GM21619 (cell line): ENCODE measurements at regions not wholly inside any gene's neighbourhood (a gene's known extent, or its start where the extent isn't known, plus 50 kb on each side); places are given as distances from the start of the nearest gene placed in this dataset.

Source experiments
- ATAC-seq: cut with Tn5 transposase; IDR thresholded peaks from one replicate; pipeline ENCODE4 v1.9.1; 2021; ENCODE audit not compliant: unreplicated experiment

GRCh38 chr11:112634551-112634950, 326.7 kb upstream of the NCAM1 start:
- ATAC-seq, result no peak

DNA sequence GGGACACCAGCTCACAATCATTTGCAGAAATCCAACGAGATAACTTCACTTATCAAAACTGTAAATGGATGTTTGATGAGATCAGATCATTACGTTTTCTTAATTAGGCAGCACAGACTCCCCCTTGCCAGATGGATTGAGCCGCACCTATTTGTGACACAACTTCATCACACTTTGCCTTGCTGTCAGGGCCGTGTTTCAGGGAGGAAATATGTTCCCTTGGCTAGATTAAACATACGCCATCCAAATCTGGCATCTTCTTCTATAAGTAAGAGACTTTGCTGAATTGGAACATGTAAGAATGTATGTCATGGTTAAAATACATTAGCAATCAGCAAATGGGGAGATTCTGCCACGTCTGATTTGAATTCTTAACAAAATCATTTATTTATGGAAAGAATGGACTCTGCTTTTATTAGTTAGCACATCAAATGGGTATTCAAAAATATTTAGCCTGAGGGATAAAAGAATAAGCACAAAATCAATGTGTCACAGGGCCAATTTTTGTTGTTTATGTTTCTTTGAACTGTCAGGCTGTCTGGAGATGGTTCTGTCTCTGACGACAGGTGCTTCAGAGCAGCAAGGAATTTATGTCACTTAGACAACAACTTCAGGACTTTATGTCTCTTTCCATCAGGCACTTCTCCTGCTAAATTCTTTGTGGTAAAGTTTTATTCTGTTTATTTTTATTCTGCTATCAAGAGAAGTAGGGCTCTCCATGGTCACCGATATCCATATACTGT, 326.1 kb upstream of the NCAM1 start:
- ATAC-seq, result no peak

DNA sequence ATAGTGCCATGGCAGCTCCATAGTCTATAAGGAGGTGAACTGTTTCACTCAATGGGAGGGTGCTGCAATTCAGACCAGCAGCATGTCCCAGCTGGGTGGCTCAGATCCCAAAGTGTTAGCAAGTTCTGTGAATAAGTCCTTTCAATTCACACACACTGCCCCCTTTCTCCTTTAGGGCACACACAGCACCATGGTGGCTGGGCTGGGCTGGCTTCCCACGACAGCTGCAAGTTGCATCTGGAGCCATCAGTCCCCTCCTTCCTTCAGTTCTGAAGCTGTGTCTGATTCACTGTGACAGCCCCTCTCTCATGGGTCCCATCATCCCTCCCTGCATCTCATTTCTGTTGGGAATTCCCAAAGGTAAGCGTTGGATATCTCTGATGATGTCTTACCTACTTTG, 324.1 kb upstream of the NCAM1 start:
- ATAC-seq, result no peak

DNA sequence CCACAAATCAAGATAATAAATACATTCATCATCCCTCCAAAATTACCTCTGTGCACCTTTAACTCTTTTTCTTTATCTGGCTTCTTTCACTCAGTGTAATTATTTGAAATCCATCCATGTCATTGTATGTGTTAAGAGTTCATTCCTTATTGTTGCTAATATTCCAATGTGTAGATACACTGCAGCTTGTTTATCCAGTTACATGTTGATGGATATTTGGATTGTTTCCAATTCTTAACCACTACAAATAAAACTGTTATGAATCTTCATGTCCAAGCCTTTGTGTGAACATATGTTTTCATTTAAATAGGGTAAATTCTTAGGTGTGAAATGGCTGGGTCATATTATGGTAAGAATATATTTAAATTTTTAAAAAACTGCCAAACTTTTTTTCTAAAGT, 323.3 kb upstream of the NCAM1 start:
- ATAC-seq, result no peak

- no peak for ATAC-seq
These were observed 321.8 kb upstream of the NCAM1 start for GRCh38 chr11:112639469-112639868.

DNA sequence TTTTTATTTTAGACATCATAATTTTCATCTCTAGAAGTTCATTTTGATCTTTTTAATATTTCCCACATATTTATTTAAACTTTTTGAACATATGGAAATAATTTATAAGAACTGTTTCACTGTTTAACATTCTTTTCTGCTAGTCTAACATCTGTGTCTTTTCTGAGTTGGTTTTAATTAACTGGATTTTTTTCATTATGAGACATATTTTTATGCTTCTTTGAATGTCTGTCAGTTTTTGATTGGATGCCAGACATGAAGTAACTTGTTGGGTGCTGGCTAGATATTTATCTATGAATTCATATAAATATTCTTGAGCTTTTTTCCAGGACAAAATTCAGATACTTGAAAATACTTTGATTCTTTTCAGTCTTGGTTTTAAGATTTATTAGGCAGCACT, 317.8 kb upstream of the NCAM1 start:
- ATAC-seq, result no peak

- ATAC-seq, result no peak
These were observed 316.6 kb upstream of the NCAM1 start for GRCh38 chr11:112644410-112645131.

- no peak for ATAC-seq
These were observed 311.4 kb upstream of the NCAM1 start for GRCh38 chr11:112649856-112650255.

DNA sequence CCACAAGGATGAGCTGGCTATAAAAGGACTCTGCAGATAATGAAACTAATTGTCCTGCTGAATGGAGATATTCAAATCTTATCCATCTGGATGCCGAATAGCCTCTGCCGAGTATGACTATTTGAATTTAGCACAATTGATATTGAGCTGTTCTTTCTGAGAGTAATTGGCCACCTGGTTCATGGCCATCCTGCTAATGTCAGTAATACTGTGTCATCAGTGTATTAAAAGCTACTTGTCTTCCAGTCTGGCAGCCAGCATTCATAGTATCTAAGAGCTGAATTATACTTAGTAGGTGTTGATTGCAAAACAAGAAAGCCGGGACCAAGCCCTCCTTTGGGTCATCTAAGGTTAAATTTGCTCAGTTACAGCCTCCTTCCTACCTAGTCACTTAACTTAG, 310.7 kb upstream of the NCAM1 start:
- no peak for ATAC-seq

DNA sequence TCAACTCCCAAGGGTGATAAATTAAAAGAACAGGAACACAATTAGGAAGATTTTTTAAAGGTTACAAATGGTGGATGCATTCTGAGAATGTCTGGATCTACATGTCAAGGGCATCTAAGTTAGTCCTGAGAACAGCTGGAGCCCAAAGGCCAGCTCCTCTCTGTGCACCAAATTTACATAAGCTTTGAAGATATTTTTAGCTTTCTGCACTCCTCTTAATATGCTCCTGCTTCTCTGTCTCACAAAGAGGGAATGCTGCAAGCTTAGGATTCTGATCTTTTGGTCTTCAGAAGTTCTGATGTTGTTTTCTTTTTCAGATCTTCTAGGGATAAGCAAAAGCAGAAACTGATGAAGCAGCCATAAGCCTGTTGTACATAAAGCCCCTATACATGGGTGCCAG, 309.8 kb upstream of the NCAM1 start:
- ATAC-seq, result no peak

GRCh38 chr11:112652786-112653390, 308.3 kb upstream of the NCAM1 start:
- no peak for ATAC-seq

DNA sequence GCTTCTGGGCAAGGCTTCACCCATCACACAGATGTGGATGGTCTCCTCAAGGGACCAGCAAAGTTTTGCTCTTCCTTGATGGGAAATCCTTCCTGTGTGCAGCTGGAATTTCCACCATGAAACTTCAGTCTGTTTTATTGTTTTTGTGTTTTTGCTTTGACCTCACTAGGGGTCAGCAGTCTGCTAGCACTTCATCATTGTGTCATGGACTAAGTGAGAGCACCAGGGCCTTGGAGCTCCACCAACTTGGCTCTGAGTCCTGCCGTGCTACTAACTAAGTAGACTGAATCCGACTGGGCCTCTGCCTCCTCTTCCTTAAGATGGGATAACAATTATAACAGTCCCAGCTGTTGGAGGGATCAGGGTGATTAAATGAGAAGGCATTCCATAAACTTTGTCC, 305.8 kb upstream of the NCAM1 start:
- no peak for ATAC-seq

DNA sequence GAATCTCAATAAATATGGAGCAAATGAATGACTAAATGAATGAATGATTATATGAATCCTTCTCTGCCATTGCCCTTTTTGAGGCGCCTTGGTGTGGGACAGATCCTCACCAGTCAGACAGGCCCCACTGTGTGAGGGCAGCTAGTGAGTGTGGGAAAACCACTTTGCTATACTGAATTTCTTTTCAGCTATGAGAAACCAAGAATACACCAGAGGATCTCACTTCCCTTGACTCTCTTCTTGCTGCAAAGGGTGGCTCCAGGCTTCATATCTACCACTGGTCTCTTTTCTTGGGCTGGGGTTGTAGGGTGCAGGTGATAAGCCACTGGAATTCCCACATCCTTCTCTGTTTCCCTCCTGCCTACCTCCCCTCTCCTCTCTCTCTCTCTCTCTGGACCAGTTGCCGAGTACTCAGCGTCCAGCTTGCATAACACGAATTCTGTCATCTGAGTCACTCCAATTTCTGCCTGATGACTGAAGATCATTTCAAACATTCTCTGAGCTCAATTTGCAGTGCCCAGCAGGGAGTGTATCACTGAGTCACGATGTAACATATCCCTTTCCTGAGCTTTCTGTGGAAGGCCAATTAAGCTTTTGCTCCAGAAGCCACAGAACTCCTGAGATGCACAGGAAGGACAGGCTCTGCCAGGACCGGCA, 304.3 kb upstream of the NCAM1 start:
- ATAC-seq, result no peak

DNA sequence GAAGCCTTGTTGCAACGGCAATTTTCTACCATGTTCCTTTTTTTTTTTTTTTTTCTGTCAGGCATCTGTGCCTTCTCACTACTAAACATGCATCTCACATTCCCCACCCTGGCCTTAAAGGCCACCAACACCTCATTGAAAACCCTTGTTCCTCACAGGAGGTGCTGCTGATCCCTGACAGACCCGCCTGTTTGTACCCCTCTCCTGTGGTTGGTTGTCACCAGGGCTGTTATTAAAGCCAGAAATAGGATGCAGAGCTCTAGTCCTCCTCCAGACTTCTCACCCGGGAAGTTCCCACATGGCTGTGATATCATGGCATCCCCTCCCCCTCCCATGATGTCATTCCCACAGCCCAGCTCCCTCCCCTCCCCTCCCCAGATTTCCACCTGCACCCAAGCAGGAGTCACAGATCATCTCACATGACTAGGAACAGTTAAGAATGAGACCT, 302.8 kb upstream of the NCAM1 start:
- no peak for ATAC-seq

GRCh38 chr11:112661146-112661545, 300.1 kb upstream of the NCAM1 start:
- no peak for ATAC-seq

- ATAC-seq, result no peak
These were observed 299.6 kb upstream of the NCAM1 start for GRCh38 chr11:112661571-112661970.

DNA sequence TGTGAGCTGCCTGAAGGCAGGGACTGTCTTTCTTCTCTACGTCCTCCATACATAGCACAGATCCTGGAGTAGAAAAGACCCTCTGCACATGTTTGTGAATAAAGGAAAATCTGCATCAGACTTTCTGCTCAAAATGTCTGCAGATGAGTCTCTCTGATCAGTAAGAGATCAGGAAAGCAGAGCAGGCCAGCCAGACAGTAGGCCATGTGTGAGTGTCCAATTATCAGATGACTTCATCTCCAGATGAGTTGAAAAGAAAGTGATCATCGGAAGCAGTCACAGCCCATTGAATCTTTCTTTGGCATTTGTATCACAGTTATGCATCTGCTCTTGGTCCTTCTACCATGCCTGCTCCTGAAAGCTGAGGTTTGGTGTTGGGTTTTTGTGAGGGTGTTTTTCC, 298.7 kb upstream of the NCAM1 start:
- ATAC-seq, result no peak

DNA sequence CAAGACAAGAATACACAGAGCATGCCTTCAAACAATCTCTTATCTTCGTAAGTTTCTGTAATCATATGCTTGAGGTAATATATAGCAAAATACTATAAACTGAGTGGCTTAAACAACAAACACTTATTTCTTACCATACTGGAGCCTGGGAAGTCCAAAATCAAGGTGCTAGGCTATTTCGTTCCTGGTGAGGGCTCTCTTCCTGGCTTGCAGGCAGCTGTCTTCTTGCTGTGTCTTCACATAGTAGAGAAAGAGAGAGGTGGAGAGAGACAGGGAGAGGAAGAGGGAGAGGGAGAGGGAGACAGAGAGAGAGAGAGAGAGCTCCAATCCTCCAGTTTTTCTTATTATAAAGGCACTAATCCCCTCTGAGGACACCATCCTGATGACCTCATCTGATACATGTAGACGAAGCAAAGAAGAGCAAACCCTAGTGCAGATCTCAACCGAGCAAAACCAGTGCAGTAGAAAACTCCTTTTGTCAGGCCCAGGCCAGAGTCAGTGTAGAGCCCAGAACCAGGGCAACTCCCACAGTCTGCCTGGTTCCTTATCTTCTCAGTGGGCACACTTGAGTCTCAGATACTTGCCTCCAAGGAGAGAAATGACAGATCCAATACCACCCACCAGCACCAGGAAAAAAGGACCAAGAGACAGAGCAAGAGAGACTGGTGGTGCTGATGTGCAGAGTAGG, 297.1 kb upstream of the NCAM1 start:
- no peak for ATAC-seq

DNA sequence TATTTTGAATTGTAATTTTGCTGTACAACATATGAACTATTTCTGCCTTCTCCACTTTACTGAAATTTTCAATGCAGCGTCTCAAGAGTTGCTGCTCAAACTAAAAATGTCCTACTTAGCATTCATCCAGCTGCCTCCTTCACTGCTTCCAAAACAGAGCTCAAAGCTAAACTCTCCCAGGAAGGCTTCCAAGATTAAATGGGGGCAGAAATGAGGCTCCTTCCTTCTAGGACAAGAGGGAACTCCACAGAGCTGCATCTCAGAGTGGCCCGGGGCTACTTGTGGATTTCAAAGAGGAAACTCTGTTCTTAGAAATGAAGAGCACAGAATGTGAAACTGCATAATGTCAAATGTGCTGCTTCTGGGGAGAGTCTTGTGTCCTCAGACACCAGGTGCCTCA, 295.9 kb upstream of the NCAM1 start:
- ATAC-seq, result no peak

DNA sequence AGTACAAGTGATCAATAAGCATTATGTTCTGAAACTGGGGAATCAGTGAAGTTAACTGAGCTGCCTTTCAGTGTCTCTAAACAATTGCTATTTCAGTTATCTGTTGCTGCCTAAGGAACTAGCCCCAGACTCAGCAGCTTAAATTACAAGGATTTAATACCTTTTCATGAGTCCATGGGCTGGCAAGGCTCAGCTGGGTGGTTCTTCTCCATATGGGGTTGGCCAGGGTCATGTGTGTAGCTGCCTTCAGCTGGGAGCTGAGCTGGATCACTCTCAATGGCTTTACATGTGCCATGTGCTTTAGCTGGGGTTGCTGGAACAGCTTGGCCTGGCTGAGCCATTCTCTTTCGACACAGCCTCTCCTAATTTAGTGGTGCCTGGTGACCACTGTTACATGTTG, 295.0 kb upstream of the NCAM1 start:
- ATAC-seq, result no peak
